ENCODE measurements at regions not wholly inside any gene's neighbourhood (a gene's known extent, or its start where the extent isn't known, plus 50 kb on each side); places are given as distances from the start of the nearest gene placed in this dataset.
"Not testable (repeated sequence)": the region's sequence is repeated elsewhere in the genome, so short reads cannot be mapped to it uniquely, and the experiment has no call there.

DNA sequence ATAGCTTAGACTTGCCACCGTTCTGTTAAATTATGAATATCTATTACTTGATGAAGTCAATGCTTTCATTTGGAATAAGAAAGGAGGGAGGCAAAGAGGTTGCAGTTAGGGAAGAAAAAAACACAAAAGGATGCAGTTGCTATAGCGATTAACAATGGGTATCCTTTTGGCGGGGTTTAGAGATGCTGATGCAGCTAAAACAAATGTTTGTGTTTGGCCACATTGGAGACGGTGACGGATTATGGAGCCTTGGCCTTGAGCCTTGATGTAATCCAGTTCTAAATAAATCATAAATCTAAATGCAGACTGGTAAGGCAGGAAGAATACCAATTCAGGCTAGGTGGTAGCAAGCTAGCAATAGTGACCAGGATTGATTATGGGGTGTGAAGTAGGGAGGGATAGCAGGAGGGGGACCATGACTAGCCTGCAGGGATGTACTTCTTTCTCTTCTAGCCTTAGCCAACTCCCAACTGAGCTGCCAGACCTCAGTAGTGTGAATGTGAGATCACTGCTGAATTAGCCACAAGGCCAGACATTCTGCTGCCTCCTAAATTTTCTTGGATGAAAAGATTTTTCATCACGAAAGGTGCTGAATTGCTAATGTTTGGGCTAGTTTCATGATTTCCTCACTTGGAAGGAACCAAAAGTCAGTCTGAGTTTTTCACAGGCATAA, 160.3 kb downstream of the TLR4 start:
- DNase-seq, result no peak

DNA sequence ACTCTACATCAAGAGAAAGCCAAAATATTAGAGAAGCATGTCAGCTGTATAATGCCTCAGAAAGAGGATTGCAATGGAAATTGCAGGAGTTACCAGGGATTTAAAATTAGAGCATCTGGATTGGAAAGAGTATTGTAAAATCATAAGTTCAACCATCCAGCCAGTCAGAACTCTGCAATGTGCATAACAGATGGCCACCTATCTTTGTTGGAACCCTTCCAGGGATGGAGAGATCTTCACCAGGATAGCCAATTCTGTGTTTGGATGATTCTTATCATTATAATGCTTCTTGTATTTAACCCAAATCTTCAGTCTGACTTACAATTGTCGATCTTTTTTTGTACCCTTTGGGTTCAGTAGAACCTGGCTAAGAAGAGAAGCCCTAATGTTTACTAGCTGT, 164.4 kb downstream of the TLR4 start:
- no peak for DNase-seq

DNA sequence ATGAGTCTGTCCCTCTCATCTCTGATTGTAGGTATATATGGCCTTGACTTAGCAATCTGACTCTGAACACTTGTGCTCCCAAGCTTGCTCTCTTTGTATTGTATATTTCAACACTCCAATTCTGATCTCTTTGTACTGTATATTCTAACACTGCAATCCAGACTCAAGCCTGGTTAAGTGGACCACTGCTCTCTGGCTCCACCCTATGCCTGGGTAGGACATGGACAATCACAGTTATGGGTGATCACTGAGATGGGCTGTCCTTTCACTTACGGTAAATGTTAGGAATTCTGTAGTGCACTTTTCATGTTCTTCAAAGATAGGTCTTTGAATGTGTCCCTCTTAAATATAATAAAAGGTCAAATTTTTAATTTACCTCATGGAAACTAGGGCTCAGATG, 165.1 kb downstream of the TLR4 start:
- no peak for DNase-seq

DNA sequence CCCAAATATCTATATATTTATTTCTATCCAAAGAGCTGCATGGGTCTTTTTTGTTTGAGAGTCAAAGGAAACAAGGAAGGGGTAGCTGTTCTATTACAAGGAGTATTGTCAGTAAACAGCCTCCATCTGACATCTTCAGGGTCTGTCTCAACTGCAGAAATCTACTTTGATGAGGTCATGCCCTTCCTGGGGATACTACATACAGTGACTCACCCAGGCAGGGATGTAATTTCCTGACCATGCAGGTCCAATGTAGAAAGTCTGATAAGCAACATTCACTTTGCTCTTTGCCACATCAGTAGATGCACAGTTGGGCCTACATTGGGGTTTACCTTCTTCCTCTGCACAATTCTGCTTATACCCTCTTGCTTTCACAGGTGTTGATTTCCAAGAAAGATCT, 165.5 kb downstream of the TLR4 start:
- DNase-seq, result no peak

DNA sequence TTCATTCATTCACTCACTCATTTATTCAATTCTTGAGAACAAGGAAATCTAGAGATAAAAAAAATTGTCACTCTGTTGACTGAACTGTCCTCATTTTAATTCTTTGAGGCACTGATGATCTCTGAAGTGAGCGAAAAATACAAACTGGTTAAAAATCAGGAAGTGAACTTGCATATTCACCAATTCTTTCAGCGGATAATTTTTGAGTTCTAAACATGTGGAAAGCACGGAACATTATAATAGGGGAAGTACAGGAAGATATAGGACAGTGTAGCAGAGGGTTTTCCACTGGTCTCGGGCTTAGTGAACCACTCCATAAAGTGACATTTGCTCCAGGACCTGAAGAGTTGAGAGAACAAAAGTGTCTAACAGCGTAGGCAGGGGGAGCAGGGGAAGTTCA, 169.5 kb downstream of the TLR4 start:
- no peak for DNase-seq

DNA sequence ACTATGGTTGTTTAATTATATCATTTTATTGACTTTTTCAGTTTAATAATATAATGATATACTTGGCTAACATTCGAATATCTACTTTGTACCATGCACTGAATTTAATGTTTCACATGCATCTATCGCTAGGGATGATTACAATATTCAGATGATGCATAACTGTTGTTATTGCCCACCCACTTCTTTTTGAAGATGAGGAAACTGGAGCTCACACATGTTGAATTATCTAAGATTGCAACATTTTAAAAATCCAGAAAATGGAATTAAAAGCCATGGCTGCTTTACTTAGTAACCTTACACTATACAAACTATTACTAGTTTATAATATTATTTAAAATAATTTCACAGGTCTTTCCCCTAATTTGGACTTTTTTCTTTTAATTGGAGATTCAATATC, 171.7 kb downstream of the TLR4 start:
- no peak for DNase-seq

DNA sequence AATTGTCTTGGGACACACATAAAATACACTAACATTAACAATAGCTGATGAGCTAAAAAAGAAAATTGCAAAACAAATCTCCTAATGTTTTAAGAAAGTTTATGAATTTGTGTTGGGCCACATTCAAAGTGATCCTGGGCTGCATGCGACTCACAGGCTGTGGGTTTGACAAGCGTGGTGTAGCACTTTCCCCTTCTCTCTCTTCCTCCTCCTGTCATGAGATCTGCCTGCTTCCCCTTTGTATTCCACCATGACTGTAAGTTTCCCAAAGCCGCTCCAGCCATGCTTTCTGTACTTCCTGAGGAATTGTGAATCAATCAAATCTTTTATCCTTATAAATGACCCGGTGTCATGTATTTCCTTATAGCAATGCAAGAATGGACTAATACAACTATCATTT, 178.0 kb downstream of the TLR4 start:
- no peak for DNase-seq

DNA sequence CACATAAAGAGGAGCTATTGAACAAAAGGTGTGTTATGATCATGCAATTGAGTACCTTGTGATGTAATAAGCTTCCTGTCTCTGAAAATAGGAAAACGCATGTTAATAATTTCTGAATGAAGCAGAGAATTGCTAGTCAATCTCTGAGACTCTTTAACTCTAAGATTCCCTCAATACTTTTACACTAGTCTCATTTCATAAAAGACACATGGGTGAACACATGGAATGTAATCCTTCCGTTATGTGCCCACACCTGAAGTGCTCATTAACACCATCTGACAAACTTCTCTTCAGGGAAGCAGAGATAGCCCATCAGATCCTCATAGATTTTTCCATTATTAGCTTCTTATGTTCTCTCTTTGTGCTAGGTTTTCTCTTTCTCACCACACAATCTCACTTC, 182.4 kb downstream of the TLR4 start:
- DNase-seq, result no peak

DNA sequence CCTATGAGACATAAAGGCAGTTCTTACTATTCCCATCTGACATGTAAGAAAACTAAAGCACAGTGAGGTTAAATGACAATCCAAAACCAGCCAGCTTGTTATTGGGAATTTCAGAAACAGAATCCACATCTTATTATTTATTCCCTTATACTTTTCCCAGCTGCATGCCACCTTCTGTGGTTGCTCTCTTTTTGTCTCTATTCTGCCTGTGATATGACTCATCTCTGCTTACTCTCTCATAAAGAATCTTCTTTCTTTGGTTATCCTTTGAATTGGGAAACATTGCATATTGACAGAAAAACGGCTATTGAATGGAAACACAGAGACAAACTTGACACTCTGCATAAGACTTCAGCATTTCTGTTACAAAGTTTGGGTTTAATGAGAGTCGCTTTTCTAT, 183.2 kb downstream of the TLR4 start:
- no peak for DNase-seq

DNA sequence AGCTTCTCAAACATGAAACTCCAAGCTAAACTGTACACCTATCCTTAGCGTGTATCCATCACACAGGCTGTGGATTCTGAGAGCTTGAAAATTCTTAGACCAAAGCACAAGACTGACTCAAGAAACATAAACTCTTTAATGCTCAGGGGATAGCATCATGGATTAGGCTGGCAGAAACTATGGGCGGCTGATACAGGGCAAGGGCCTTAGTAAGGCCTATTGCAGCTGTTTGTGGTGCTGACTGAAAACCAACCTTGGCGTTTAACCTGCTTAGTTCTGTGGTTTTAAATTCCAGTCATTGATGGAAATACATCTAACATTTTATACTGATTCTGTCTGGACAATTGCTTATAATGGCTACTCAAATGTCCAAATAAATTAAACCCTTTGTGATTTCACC, 183.7 kb downstream of the TLR4 start:
- no peak for DNase-seq

DNA sequence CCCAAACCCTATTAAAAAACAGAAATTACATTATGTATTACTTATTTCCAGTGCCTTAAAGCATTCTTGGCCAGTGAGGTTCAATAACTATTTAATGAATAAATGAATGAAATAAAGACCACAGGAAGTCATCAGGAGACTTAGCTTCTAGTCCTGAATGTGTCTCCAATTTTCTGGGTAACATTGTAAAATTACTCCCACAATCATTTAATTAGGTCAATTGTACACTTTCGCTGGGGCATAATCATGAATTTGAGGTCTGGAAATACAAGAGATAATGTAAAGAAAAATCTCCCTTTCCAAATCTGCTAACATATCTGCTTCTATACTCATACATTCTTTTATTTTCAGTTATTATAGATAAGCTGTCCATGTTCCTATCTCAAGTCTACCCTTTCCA, 199.2 kb downstream of the TLR4 start:
- DNase-seq, result no peak

DNA sequence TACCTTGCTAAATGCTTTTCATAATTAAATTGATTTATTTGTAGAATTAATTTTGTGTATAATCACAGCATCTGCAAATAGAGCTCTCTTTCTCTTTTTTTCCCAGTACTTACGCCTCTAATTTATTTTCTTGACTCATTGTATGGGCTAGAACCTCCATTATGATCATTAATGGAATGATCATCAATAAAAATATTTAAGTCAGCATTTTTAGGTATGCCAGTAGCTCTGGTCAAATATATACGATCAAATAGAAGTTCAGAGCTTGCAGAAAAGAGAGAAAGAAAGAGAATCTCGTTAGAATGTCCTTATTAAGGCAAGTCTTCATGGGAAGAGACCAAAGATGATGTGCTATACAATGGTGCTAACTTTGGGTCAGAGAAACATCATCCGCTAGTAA, 202.6 kb downstream of the TLR4 start:
- DNase-seq, result no peak

DNA sequence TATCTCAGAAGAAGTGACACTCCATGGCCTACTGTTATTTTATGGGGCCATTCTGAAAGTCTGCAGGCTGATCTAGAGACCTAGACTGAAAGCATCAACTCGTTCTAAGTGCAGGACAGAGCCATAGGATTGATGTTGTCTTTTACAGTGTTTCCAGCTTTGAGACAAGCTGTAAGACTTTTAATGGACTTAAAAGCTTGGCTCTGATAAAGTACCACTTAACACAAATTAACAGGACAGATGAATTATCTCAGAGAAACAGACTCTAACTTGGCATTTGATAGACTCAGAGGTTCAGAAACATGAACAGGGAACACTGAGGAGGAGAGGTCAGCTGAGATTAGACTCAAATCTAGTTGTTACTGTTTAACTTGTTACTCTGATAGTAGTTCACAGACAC, 203.2 kb downstream of the TLR4 start:
- no peak for DNase-seq

DNA sequence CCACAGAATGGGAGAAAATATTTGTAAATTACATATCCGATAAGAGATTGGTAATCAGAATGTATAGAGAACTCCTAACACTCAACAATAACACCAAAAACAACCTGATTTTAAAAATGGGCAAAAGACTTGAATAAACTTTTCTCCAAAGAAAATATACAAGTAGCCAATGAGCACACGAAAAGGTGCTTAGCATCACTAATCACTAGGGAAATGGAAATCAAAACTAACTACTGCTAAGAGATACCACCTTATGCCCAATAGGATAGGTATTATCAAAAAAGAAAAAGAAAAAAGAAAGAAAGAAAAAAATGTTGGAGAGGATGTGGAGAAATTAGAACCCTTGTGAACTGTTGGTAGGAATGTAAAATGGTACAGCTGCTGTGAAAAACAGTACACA, 212.1 kb downstream of the TLR4 start:
- DNase-seq, result no peak

DNA sequence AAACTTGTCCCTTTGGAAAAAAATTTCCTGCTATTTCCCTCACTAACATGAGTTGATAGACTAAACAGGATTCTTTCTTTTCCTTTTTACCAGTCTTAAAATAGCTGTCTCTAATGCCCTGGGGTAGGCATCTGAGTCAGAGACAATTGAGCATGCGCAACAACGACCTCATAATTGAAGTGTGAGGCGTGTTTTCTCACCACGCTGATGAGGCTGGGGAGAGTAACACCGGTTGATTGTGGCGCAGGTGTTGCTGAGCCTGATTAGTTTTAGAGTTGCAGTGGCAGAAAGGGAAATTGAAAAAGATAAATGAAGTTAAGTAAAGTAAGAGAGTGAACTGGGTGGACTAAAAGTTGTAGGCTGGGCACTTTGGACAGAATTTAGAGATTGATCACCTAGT, 213.7 kb downstream of the TLR4 start:
- DNase-seq, result no peak

DNA sequence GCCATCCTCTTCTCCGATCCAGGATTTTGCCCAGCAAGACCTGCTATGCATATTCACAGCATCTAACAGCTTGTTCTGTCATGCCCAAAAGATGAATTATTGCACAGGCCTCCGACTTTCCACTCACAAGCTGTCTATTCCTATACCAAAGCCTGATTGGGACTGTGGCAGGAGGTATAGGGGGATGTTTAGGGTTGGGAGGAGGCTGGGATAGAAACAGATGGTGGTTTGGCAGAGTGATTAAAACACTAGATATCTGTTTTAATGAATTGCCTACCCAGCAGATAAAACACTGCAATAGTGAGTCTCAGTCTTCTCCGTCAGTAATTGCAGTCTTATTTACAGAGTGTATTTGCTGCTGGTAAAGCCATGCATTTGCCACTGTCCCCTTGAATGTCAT, 215.3 kb downstream of the TLR4 start:
- no peak for DNase-seq

DNA sequence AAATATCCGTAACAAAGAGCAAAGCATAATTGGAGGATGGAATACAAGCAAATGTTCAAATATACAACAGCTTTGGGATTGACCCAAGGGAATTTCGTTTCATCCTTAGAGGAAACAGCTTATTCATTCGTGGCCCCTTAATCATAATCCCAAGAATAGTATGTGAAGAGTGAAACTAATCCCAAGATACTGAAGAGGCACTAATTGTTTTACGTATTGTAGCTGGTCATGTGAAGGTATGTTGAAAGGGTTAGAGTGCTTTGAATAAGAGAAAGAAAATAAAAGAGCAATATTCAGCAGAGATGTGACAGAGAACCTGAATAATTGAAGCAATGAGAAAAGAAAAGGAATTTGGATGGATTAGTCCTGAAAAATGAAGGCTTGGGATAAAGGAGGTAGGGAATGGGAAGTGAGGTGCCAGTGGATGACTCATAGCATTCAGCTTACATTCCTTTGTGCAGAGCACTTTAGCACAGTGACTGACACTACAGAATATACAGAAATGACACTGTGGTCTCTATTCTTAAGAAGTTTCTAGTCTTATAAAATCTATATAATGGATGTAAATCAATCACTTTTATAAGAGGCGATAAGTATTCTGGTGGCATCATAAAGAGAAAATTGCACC, 221.9 kb downstream of the TLR4 start:
- no peak for DNase-seq

DNA sequence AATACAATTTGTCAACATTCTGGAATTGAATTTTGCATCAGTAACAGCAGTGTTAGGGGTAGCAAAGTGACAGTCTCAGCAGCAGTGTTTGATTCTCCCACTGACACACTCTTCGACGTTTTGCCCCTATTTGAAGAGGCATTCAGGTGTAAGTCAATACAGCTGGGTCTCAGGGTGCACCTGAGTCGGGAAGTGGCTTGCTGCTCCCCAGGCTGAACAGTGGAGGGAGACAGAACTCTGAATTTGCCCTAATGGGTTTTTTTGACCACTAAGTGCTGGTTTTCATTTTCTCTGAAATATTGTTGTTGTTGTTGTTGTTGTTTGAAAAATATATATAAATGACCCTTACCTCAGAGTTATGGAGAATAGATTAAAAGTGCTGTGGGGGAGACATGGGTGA, 223.2 kb downstream of the TLR4 start:
- DNase-seq, result no peak

DNA sequence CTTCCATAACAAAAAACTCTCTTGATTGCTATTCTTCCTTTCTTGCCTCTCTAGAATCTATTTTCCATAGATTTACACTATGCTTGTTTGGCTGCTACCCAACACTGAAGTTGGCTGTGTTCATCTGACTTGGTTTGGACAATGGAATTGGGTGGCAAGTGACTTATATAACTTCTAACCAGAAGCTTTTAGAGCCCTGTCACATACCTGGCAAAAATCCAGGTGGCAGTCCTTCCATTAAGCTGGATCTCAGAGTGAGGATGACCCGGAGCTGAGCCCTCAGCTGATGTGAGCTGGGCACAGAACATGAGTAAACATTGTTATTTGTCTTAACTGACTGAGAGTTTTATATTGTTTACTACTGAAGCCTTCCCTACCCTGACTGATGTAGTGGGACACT, 225.7 kb downstream of the TLR4 start:
- DNase-seq, result no peak

DNA sequence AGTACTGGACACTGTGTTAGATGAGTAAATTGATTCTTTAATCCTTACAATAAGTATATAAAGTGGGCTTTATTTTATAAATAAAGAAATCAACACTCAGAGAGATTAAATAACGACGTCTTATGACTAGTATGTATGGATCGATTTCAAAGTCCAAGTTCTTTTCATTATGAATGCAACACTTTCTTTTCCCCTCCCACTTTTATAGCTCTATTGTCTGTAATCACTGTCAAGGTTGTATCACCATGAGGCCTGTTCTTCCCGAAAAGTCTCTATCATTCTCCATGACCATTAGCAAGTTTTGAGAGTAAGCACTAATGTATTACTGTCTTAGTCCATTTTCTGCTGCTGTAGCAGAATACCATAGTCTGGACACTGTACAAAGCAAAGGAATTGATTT, 228.4 kb downstream of the TLR4 start:
- no peak for DNase-seq

DNA sequence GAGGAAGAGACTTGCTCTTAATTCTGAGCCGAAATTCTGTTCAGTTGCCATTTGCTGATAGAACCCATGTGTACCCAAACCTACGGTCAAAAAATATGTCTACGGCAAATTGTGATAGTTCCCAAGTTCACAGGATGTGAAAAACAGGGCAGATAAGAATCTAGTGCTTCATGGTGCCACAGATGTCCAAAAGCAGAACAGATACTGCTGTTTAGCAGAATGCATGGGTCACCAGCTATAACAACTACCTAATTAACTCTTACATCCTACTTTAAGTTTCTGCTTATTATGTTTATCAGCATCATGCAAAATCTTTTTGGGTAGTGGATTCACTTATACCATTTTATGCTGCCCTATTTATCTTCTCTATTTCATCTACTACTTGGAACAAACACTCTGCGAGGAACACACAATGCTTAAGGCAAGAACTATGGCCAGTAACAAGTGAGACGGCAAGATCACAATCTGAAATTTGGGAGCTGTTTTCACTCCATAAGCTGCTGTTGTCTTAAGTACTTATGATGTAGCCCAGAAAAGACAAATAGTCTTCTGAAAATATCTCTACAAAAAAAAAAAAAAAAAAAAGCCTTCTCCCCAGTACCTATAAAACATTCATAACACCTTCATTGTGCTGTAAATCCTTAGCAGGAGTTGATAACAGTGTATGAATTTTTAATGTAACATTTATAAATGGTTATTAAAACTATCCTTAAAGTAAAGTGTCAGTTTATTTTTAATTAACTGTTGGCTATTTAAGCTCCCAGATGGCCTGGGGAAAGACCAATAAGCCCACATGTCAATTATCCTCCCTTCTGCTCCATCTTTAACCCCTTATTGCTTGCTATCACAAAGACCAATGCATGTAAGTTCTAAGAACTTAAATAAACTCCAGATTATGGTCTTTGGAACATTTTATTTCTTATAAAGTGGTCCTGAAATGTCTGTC, 232.3 kb downstream of the TLR4 start:
- no peak for DNase-seq

DNA sequence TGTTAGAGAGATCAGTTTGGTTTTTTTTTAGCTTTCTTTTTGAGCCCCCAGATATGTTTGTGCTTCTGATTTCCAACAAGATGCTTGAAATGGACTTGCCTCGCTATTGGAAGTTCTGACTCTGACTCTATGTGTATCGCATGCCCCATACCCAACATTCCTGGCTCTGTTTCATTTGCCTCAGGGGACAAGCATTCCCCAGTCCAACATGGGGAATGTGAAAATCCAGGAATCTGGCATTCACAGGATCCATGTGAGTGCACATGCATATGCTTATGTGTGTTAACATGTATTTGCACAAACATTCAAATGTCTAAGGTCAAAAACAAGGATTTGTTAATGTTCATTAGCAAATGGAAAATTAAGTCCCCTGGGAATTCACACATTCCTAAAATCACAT, 233.9 kb downstream of the TLR4 start:
- no peak for DNase-seq

DNA sequence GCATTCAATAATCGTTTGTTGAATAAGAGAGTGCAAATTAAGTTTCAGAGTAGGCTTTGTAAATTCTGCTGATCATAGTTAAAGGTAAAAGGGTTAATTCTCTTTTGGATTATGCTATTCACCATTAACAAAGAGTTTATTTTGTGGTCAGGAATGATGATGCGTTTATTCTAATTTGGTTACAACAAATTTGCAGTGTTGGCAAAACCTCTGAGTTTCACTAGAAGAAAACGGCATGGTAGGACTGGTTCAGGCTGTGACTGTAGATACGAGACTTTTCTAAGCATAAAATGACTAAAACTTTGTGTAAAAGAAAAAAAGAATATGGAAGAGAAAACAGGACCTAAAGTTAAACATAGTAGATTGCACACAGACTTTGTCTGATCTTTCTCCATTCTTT, 234.7 kb downstream of the TLR4 start:
- no peak for DNase-seq

DNA sequence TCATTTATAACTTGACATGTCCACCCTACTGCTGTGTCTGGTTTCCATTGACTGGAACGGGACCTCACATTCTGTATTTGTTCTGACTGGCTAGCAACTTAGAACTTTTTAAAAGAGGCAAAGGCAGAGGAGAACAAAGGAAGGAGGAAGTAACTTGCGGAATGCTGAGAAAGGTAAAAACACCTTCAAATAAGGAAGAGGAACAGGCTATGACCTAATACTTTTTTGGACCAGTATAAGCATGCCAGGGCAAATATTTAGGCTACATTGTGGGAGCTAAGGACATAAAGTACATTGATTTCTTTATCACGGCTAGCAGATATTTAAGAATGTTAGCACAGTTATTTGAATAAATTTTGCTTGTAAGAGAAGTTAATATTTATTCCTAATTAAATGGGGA, 240.5 kb downstream of the TLR4 start:
- not testable (repeated sequence) for DNase-seq

All from CD4-positive, alpha-beta T cell treated with Interleukin-21 for 1 hour (primary cell).